ENCODE measurements at regions not wholly inside any gene's neighbourhood (a gene's known extent, or its start where the extent isn't known, plus 50 kb on each side); places are given as distances from the start of the nearest gene placed in this dataset.

GRCh38 chr20:58043236-58044140, 185.0 kb downstream of the ANKRD60 start:
- no peak for TF ChIP-seq POLR2A (IDR thresholded peaks at IDR 0.05; ENCODE audit: low read depth, low read length)
- TF ChIP-seq MYC (IDR thresholded peaks at IDR 0.05; ENCODE audit: low read depth, low read length): no peak
- no peak for TF ChIP-seq EZH2 (IDR thresholded peaks at IDR 0.05; ENCODE audit: borderline replicate concordance, low read depth, low read length, severe bottlenecking)
